Dedifferentiated amniotic fluid mesenchymal stem cell (primary cell): ENCODE measurements at regions not wholly inside any gene's neighbourhood (a gene's known extent, or its start where the extent isn't known, plus 50 kb on each side); places are given as distances from the start of the nearest gene placed in this dataset.

ENCODE experiments used
- DNase-seq: peaks from one replicate; pipeline ENCODE4 v3.0.0-alpha.2; 2016; ENCODE audit errors: extremely low spot score

DNA sequence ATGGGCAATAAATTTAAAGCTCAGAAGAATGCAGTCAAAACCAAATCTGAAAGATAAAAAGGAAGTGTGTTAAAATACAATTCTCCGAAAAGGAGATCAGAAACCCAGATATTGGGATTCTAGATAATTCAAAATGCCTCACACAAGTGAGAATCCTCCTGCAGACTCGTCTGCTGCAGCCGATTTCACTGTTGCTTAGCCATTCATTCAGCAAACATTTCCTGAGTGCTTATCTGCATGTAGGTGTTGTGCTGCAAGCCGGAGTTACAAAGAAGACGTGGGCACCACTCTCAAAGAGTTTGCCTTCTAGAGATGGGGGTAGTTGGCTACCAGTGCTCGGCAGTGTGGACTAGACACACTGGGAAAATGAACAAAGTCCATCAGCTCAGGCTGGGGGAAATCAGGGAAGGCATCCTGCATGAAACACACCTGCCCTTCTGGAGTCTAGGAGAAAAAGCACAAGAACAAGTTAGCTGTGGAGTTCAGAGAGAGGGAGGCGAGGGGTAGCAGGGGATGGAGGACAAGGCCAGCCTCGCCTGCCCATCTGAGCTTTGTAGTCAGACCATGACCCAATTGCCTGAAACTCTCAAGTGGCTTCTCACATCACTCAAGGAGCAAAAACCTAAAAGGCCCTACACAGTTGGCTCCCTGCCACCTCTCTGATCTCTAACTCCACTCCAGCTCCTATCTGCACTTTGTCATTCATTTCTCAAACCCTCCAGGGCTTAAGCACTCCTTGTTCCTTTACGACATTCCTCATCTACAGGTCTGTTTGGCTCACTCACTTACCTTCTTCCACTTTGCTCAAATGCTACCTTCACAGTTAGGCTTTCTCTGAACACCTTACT is 310.0 kb upstream of the DDHD1 start:
- no peak for DNase-seq

DNA sequence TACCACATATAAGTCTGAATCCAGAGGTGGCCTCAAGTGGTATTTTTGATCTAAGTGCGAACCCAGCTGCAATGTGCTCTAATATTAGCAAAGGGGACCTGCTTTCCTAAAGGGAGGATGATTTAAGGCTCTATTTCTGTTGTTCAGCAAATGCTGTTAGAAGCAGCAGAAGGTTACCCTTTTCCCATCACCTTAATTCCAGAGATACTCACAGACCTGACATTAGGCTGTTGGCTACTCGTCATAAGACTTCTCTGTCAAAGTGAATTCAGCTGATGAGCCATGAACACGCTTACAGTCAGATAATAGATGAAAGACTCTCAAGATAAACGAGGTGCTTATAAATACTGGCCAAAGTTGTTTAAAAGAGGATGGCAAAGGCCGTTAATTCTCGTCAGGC is 308.7 kb upstream of the DDHD1 start:
- DNase-seq: no peak

DNA sequence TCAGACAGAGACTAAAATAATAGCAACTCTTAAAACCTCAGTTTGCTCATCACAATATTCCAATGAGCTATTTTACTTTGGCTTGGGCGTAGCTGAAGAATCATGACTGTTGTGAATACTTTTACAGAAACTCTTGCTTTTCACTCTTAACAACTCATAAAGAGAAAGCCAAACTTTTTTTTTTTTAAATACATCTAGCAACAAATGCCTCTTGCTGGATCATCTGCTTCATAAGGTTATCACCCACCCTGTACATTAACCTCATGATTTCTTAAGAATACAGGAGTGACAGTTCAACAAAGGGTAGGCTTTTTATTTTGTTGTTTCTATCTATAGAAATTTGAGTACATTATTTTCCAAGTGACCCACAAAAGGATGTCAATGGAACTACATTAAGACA is 307.4 kb upstream of the DDHD1 start:
- no peak for DNase-seq

DNA sequence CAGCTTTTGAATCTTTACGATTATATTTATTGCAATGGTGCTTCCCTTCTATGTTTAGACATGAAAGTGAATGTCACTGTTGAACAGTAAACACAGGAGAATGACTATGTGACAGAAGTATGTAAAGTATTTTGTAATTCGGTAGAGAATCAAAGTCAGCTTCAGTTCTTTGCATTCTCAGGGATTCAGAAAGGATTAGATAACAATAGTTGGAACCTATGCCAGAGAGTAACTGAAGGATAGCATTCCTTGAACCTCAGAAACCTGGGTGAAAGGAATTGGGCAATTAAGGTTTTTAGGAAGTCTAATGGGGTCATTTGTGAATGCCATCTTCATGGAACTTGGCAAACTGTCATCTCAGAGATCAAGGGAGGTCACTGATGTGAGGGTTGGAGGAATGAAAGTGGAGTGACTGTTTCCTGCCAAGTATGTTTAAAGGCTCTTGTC is 305.3 kb upstream of the DDHD1 start:
- peak; percentile 63 for DNase-seq

- DNase-seq: no peak
These were observed 303.8 kb upstream of the DDHD1 start for GRCh38 chr14:53456931-53457330.

GRCh38 chr14:53452005-53452673 is 299.0 kb upstream of the DDHD1 start:
- DNase-seq: no peak

GRCh38 chr14:53450871-53451270 is 297.7 kb upstream of the DDHD1 start:
- no peak for DNase-seq

DNA sequence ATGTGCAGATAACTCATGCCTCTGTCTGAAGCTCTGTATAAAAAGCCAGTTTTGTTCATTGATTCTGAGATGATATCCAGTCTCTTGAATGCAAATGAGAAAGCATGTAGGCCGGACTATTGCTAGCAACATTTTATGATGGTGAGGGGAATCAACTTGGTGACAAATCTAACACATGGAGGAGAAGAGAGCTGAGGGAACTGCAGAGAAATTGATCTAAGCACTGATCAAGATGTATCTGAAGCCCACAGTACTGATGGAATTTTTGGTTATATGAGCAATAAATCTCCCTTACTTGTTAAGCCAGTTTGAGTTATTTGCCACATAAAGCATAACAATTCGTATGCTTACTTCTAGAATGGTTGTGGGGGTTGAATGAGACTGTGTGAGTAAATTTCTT is 295.6 kb upstream of the DDHD1 start:
- DNase-seq: no peak

DNA sequence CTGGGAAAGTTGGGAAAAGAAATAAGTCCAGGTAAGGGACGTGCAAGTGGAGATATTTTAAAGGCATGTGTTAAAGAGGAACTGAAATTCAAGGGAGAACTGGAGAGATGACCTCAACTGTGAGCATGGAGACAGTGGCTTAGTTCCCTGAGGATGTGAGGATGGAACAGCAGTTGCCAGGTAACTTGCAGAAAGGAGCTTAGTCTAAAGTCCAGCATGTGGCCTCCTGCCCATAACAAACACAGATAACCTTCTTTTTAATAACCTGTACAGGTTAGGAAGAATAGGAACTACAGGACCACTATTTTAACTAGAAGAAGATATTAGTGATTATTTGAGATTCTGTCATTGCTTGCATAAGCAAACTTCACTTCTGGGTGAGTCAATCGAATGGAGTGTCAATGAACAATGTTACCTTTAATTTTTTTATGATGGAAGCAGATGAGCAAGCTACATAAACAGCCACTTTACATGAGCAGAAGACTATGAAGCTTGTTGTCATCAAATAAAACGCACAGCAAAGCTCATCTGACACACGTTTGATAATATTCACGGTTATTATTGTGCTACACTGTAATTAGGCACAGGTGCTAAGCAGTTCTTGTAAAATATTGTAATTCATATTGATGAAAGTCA is 291.7 kb upstream of the DDHD1 start:
- no peak for DNase-seq

DNA sequence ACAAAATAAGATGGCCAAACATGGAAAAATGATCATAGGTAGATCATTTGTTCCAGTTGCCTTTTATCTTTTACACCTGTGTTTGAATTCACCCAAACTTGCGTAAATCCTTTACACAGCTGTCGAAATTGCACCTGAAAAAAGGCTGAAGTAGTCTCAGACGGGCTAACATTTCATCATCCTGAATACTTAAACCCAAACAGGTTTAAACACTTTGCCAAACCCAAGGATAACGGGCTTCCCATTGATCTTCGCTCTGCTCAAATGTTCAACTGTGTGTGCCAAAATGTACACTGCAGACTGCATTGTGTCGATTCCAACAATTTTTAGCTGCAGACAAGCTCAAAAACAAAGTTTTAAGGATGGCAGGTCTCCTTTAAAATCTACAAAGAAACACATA is 288.7 kb upstream of the DDHD1 start:
- DNase-seq: no peak

GRCh38 chr14:53437858-53438257 is 284.7 kb upstream of the DDHD1 start:
- DNase-seq: no peak

GRCh38 chr14:53432378-53432802 is 279.3 kb upstream of the DDHD1 start:
- peak; percentile 26 for DNase-seq

DNA sequence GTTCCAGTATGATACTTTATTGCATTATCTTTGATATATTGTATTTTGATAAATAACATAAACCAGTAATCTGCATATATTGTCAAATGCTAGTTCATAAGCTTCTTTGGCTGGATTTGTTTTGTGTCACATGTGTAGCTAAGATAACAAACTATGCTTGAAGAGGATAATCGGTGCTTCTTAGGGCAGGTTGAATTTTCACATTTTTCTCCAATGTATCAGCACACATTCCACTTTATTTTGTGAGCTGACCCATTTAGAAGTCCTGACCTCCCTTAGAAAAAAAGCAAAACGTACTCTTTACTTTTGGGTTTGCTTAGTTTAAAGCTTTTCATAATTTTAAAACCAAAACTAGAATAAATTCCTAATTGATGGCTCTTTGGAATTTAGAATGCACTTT is 277.7 kb upstream of the DDHD1 start:
- DNase-seq: no peak

- DNase-seq: no peak
These were observed 259.9 kb upstream of the DDHD1 start for GRCh38 chr14:53412819-53413675.

DNA sequence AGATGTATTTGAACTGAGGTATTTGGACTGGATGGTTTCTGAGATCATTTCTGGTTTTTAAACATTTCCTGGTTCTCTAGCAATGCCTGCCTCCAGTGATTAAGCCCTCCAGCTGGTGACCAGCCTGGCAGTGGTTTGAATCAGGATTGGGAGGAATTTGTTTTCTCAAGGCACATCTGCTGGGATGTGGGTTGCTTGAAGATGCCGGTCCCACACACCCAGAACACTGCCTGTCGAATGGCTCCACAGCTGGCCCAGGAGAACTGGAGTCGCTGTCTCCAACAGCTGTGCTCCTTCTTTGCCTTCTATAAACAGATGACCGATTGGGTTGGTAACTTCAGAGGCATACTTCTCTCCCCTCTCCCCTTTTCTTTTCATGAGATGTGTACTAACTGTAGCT is 258.0 kb upstream of the DDHD1 start:
- DNase-seq: peak; percentile 56

GRCh38 chr14:53409969-53410368 is 256.8 kb upstream of the DDHD1 start:
- DNase-seq: peak; percentile 31

GRCh38 chr14:53409289-53409688 is 256.2 kb upstream of the DDHD1 start:
- DNase-seq: no peak

DNA sequence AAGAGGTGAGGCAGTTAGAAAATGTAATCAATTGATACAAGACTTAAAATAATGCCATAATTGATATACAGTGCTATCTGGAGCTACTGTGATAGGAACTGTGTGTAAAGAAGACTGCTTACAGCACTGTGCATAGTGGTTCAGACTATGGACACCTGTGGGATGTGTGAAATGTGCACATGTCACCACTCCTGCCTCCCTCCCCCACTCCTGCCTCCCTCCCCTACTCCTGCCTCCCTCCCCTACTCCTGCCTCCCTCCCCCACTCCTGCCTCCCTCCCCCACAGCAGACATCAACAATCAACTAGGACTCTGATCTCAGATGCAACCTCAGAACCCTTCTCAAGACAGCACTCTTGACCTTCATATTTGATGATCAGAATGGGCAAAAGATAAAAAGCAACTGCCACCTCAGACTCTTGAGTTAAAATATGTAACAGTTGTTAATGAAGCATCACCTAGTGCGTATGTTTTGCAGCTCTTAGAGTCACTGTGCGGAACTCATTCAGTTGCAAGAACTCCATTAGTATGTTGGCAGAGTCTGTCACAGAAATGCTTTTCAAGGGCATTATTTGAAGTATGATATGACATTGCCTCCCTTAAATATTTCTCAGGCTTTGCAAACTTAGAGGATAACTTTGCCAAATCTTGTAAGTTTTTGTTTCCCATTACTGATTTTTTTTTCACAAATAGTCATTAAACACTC is 255.2 kb upstream of the DDHD1 start:
- no peak for DNase-seq

- no peak for DNase-seq
These were observed 253.4 kb upstream of the DDHD1 start for GRCh38 chr14:53406519-53406918.

- DNase-seq: no peak
These were observed 248.5 kb upstream of the DDHD1 start for GRCh38 chr14:53401646-53402045.

DNA sequence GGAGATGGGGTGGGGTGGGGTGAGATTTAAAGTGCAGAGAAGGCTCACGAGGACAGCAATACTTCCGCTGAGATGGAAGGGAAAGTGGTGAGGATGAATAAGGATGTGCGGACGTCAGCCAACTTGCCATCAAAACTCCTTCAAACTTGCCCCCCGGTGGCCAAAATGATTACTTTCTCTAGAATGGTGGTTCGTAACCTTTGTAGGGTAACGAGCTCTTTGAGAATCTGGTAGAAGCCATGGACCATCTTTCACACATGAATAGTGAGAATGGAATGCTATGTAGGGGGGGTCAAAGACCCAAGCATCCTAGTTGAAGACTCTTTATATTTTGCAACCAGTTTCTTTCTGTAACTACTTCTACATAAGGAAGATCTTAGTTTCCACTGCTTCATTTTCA is 245.9 kb upstream of the DDHD1 start:
- DNase-seq: no peak
